Heart left ventricle (tissue), 16 donors: ENCODE measurements at regions not wholly inside any gene's neighbourhood (a gene's known extent, or its start where the extent isn't known, plus 50 kb on each side); places are given as distances from the start of the nearest gene placed in this dataset.
A peak's percentile ranks its signal among the peaks of the same experiment; 100 is the strongest.

ENCODE experiments used
- ATAC-seq, 4 donors: fragments of 200-7000 bp; cut with Tn5 transposase; one replicate each; pipeline ENCODE4 v1.9.1; 2020 to 2022; ENCODE audit warnings: moderate library complexity in 4 of 4, mild to moderate bottlenecking in 3 of 4, moderate number of reproducible peaks in 1 of 4
- DNase-seq, 5 donors: peaks; one replicate each; pipeline ENCODE4 v3.0.0-alpha.2; 2020
- H3K27ac ChIP-seq, 12 donors: fragments of 200-600 bp; sonication (generic) in 4 of 12; one replicate each; pipeline versions ENCODE4 v1.5.0 to v1.8.0; 2016 to 2022; ENCODE audit warnings: mild to moderate bottlenecking in 2 of 12
- H3K27me3 ChIP-seq, 9 donors: fragments of 200-600 bp; sonication (generic) in 2 of 9; one replicate each; pipeline versions ENCODE4 v1.5.1 to v1.8.0; 2016 to 2022; ENCODE audit warnings: mild to moderate bottlenecking in 3 of 9
- H3K36me3 ChIP-seq, 9 donors: fragments of 200-600 bp; sonication (generic) in 2 of 9; one replicate each; pipeline versions ENCODE4 v1.5.0 to v1.8.0; 2018 to 2022; ENCODE audit warnings: mild to moderate bottlenecking in 2 of 9
- H3K4me1 ChIP-seq, 12 donors: fragments of 200-600 bp; sonication (generic) in 4 of 12; one replicate each; pipeline versions ENCODE4 v1.5.0 to v1.8.0; 2016 to 2022; ENCODE audit warnings: mild to moderate bottlenecking in 3 of 12
- H3K4me3 ChIP-seq, 12 donors: fragments of 200-600 bp; sonication (generic) in 4 of 12; one replicate each; pipeline versions ENCODE4 v1.5.0 to v1.8.0; 2017 to 2022; ENCODE audit warnings: mild to moderate bottlenecking in 9 of 12, moderate library complexity in 4 of 12
- H3K9me3 ChIP-seq, 12 donors: fragments of 200-600 bp; sonication (generic) in 4 of 12; one replicate each; pipeline versions ENCODE4 v1.5.0 to v1.8.0; 2016 to 2022; ENCODE audit warnings: mild to moderate bottlenecking in 1 of 12
- POLR2A ChIP-seq, 2 donors: fragments of 450-650 bp; IDR thresholded peaks; one replicate each; pipeline ENCODE4 v1.6.1; 2017; ENCODE audit warnings: antibody characterized with exemption in 2 of 2, mild to moderate bottlenecking in 2 of 2, moderate library complexity in 2 of 2
- WGBS, 4 donors: extraction: QIAGEN DNeasy Blood & Tissue Kit in 2 of 4; methylation state at CpG; one replicate each; pipeline versions ENCODE4 v1.1.5 to v1.1.7; 2013 to 2018; 5-methylcytosine and 5-hydroxymethylcytosine counted together
- intact Hi-C, 10 donors: fragments of 100-400 bp; cut with DNase I; formaldehyde crosslinking; loops; one replicate each; pipeline versions ENCODE4 v1.11.1 to v1.14.2; 2022
- TF ChIP-seq, protein P1 (sequence below), 12 donors: fragments of 200-600 bp; sonication (generic) in 4 of 12; IDR thresholded peaks; one replicate each; pipeline versions ENCODE4 v1.5.0 to v1.8.0; 2018 to 2022; ENCODE audit warnings: antibody characterized with exemption in 12 of 12, mild to moderate bottlenecking in 5 of 12
- donor health status: ischemic (EF 13 %, LVEDD 7.1; RV severe dilation, severe dysfunction).
- donor health status: healthy with polysubstance abuse.
- donor health status: DM: no; HTN: yes; CAD: no.
- donor health status: DM: no; HTN: no; CAD: no.
- donor health status: ischemic (EF 25% LVEDD 6.9; RV normal size, moderate dysfunction).
- donor health status: ischemic (EF 25% LVEDD 5.7; RV mildly dilated, moderate dysfunction).
- donor health status: healthy.
- donor health status: DM: yes; HTN: yes; CAD: no.
- donor health status: ischemic (EF 35%, LVEDD 5.7; RV mildly dilated, moderate dysfunction).
- donor health status: nonischemic (EF 11% LVEDD 7.7; RV severe dilation, severe dysfunction).
- donor health status: DM: yes; HTN: yes; CAD: no.
- donor health status: PGD.
- donor health status: ischemic (EF 29% LVEDD 5.4; RV normal size, mild dysfunction).
- donor health status: nonischemic (EF 23%, LVEDD 6.1; RV moderate dilation, normal function).

GRCh38 chr6:110534731-110535492 is 58.5 kb upstream of the SLC22A16 start:
- ATAC-seq (peak in 1 of 4 donors; percentile 24), DNase-seq (peak in 1 of 5 donors; percentile 45)
- intact Hi-C loops, result loop anchor here in 9 of 10 donors (5.0 to 10.0 kb wide), 7 partner anchors 80 to 467 kb away; partner anchors contain the start of gene CDK19 (in 2 of the 9)
- Histone ChIP-seq H3K9me3 (peaks cover 0 to 12% (median 0%) of the 10 kb centered on the region in 12 donors), H3K4me1 (peaks cover 0 to 15% (median 0%) of the 10 kb centered on the region in 12 donors), H3K36me3 (no peaks in the 10 kb centered on the region), H3K27ac (no peak overlapping the region), H3K27me3 (no peaks in the 10 kb centered on the region), H3K4me3 (no peak overlapping the region)
- TF ChIP-seq, protein P1, sequence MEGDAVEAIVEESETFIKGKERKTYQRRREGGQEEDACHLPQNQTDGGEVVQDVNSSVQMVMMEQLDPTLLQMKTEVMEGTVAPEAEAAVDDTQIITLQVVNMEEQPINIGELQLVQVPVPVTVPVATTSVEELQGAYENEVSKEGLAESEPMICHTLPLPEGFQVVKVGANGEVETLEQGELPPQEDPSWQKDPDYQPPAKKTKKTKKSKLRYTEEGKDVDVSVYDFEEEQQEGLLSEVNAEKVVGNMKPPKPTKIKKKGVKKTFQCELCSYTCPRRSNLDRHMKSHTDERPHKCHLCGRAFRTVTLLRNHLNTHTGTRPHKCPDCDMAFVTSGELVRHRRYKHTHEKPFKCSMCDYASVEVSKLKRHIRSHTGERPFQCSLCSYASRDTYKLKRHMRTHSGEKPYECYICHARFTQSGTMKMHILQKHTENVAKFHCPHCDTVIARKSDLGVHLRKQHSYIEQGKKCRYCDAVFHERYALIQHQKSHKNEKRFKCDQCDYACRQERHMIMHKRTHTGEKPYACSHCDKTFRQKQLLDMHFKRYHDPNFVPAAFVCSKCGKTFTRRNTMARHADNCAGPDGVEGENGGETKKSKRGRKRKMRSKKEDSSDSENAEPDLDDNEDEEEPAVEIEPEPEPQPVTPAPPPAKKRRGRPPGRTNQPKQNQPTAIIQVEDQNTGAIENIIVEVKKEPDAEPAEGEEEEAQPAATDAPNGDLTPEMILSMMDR (IDR thresholded peaks at IDR 0.05), result peak in 2 of 12 donors; percentile 9 to 32
- TF ChIP-seq POLR2A (IDR thresholded peaks at IDR 0.05), result no peak
- WGBS, 4 donors, result 50 to 76% (median 52%) methylated on average over 3 of the region's 3 CpGs

- H3K36me3 ChIP-seq, result no peaks in the 10 kb centered on the region
- DNase-seq (no peak), ATAC-seq (no peak)
- WGBS, 4 donors, result 42 to 64% (median 62%) methylated on average over 1 of the region's 1 CpG
- H3K4me3 ChIP-seq, result no peak overlapping the region
- TF ChIP-seq, protein P1 (IDR thresholded peaks at IDR 0.05), result no peak
- no peak for TF ChIP-seq POLR2A (IDR thresholded peaks at IDR 0.05)
- H3K27ac ChIP-seq, result peak overlapping the region in 1 of 12 donors; percentile 21
- intact Hi-C loops, result loop anchor here in 9 of 10 donors (2.0 to 10.0 kb wide), 8 partner anchors 82 to 470 kb away; partner anchors contain the start of gene CDK19 (in 2 of the 9)
- peaks cover 0 to 29% (median 5%) of the 10 kb centered on the region in 12 donors for H3K4me1 ChIP-seq
- no peaks in the 10 kb centered on the region for H3K27me3 ChIP-seq
- H3K9me3 ChIP-seq, result peaks cover 0 to 8% (median 0%) of the 10 kb centered on the region in 12 donors
These were observed 56.0 kb upstream of the SLC22A16 start for GRCh38 chr6:110532431-110532830.

DNA sequence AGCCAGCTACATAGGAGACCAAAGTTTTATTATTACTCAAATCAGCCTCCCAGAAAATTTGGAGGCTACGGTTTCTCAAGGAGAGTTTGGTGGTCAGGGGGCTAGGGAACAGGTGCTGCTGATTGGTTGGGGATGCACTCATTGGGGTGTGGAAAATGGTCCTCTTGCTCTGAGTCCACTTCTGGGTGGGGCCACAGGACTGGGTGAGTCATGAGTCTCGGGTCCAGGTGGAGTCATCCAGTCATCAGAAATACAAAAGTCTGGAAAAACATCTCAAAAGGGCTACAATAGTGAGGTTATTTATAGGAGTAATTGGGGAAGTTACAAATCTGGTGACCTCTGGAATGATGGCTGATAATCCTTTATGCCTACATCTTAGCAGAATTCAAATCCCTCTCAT is 54.3 kb upstream of the SLC22A16 start:
- no peaks in the 10 kb centered on the region for H3K36me3 ChIP-seq
- WGBS, 4 donors, result 78 to 88% (median 86%) methylated on average over 2 of the region's 2 CpGs
- TF ChIP-seq POLR2A (IDR thresholded peaks at IDR 0.05), result no peak
- TF ChIP-seq, protein P1 (IDR thresholded peaks at IDR 0.05), result no peak
- intact Hi-C loops, result loop anchor here in 9 of 10 donors (5.0 to 10.0 kb wide), 7 partner anchors 84 to 472 kb away; partner anchors contain the start of gene CDK19 (in 2 of the 9)
- no peak overlapping the region for H3K27ac ChIP-seq
- H3K4me1 ChIP-seq, result peaks cover 0 to 20% (median 5%) of the 10 kb centered on the region in 12 donors
- ATAC-seq (no peak), DNase-seq (no peak)
- H3K27me3 ChIP-seq, result no peaks in the 10 kb centered on the region
- H3K4me3 ChIP-seq, result no peak overlapping the region
- peaks cover 0 to 8% (median 0%) of the 10 kb centered on the region in 12 donors for H3K9me3 ChIP-seq

GRCh38 chr6:110529907-110530306 is 53.5 kb upstream of the SLC22A16 start:
- Histone ChIP-seq H3K27me3 (no peaks in the 10 kb centered on the region), H3K36me3 (no peaks in the 10 kb centered on the region), H3K27ac (no peak overlapping the region), H3K4me3 (no peak overlapping the region), H3K9me3 (peaks cover 0 to 7% (median 0%) of the 10 kb centered on the region in 12 donors), H3K4me1 (peaks cover 0 to 20% (median 5%) of the 10 kb centered on the region in 12 donors)
- DNase-seq (no peak), ATAC-seq (no peak)
- WGBS, 4 donors, result 88 to 93% (median 89%) methylated on average over 3 of the region's 3 CpGs
- TF ChIP-seq, protein P1 (IDR thresholded peaks at IDR 0.05), result no peak
- no peak for TF ChIP-seq POLR2A (IDR thresholded peaks at IDR 0.05)
- intact Hi-C loops, result loop anchor here (2.0 to 10.0 kb wide), 18 partner anchors 85 to 685 kb away; partner anchors contain the start of genes CDK19 (in 3 of the 10), AMD1 (in 1 of the 10) and RPF2 (in 1 of the 10)
